GM13977 (cell line): ENCODE measurements at regions not wholly inside any gene's neighbourhood (a gene's known extent, or its start where the extent isn't known, plus 50 kb on each side); places are given as distances from the start of the nearest gene placed in this dataset.

Experiments
- DNase-seq: peaks from one replicate; pipeline ENCODE4 v3.0.0; 2012; ENCODE audit warnings: low spot score
- in situ Hi-C: fragments of 300-500 bp; cut with MboI; formaldehyde crosslinking; loops from one replicate; pipeline ENCODE4 v1.12.0; 2022; ENCODE audit warnings: low sequenced_read_pairs, low pct_unique_long_range_greater_than_20kb, mixed read lengths, inconsistent platforms; ENCODE audit not compliant: unreplicated experiment
- TF ChIP-seq, protein P1 (sequence below): IDR thresholded peaks from 2 replicates; pipeline ENCODE4 v1.5.1; 2012; ENCODE audit warnings: mild to moderate bottlenecking, control low read depth; ENCODE audit not compliant: insufficient read depth; ENCODE audit errors: extremely low read depth, missing control alignments

DNA sequence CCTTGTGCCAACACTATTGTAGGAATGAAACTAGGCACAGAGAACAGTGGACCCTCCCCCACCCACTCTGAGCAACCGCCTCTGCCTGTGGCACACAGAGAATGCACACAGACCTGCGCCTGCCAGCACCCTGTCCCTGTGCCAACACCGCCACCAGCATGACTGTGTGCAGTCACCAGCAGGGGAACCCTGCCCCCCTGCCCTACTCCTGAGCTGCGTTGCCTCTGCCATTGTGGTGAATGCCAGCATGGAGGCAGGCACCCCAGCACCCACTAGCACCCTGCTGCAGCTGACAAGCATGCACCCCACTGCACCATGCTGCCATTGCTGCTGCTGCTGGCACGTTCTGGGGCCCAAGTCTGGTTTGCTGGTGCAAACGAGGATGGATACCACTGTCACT is 94.4 kb upstream of the PRLR start:
- no peak for DNase-seq
- in situ Hi-C loops: no loop called here
- TF ChIP-seq, protein P1, sequence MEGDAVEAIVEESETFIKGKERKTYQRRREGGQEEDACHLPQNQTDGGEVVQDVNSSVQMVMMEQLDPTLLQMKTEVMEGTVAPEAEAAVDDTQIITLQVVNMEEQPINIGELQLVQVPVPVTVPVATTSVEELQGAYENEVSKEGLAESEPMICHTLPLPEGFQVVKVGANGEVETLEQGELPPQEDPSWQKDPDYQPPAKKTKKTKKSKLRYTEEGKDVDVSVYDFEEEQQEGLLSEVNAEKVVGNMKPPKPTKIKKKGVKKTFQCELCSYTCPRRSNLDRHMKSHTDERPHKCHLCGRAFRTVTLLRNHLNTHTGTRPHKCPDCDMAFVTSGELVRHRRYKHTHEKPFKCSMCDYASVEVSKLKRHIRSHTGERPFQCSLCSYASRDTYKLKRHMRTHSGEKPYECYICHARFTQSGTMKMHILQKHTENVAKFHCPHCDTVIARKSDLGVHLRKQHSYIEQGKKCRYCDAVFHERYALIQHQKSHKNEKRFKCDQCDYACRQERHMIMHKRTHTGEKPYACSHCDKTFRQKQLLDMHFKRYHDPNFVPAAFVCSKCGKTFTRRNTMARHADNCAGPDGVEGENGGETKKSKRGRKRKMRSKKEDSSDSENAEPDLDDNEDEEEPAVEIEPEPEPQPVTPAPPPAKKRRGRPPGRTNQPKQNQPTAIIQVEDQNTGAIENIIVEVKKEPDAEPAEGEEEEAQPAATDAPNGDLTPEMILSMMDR: no peak

DNA sequence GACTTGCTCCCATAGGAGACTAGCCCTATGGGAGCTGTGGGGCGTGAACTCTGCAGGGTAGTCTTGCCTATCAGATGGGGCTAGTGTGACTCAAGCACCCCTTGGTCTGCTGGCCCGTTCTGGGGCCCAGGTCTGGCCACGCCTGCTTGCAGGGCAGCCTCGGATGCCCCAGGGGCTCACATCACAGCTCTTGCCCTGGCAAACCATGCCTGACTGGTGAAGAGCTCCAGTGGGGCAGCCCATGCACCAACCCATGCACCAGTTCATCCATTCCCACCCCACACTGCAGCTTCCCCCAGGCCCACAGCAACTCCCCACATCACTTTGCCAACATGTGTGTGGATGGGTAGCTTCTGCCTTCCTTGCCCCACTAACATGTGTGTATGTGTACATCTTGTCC is 93.9 kb upstream of the PRLR start:
- in situ Hi-C loops: no loop called here
- no peak for DNase-seq
- TF ChIP-seq, protein P1: no peak

DNA sequence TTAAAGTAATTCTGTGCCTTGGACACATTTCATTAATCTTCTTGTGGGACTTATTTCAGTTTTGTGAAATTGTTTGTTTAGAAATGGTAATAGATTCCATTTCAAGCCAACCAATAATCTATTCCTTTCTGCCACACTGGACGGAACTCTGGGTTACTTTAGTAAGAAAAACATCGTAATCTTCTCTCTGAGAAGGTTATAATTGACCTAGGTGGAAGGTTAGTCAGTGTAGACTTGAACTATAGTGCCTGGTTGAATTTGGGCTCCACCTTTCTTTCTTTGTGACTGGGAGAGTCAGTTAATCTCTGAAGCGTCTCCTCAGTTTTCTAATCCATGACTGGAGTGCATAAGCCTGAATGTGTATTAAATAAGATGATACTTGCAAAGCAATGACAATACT is 89.7 kb upstream of the PRLR start:
- TF ChIP-seq, protein P1: no peak
- in situ Hi-C loops: no loop called here
- DNase-seq: no peak

DNA sequence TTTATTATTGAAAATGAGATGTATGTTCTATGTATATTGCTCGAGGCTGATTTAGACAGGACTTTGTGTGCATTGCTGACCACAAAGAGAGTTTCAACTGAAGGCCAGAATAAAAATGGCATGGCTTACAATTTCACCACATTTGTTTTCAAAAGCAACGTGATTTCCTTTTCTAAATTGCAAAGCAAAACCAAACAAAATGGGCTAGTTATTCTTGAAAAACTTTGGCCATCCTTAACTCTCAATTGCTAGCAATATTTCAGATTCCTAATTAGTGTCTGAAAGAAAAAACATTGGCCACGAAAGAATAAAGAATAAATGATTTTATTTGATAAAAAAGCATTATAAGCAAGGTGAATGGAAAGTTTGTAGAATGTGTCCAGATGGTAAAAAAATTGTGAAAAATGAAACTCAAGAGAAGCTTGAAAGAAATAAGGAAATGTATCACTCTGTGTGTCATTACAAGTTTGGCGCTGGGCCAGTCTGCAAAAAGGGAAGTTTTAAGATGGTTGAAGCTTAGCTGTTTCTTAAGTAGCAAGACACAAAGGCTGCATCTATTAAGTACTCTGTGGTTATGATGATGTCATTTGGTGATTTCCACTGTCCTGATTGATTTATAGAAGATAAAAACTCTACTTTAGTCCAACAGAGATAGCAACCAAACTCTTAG is 89.2 kb upstream of the PRLR start:
- TF ChIP-seq, protein P1: no peak
- in situ Hi-C loops: no loop called here
- DNase-seq: peak; percentile 69

DNA sequence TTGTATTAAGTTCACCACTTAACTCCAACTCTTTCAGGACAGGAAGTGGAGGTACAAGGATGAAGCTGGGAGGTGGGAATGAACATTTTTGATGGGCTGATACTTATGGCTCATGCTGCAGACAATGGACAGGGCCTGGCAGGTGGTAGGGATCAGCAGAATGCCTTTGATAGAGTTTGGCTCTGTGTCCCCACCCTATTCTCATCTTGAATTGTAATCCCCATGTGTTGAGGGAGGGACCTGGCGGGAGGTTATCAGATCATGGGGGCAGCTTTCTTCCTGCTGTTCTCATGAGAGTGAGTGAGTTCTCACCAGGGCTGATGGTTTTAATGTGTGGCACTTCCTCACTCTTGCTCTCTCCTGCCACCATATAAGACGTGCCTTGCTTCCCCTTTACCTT is 87.3 kb upstream of the PRLR start:
- DNase-seq: no peak
- in situ Hi-C loops: no loop called here
- TF ChIP-seq, protein P1: no peak

DNA sequence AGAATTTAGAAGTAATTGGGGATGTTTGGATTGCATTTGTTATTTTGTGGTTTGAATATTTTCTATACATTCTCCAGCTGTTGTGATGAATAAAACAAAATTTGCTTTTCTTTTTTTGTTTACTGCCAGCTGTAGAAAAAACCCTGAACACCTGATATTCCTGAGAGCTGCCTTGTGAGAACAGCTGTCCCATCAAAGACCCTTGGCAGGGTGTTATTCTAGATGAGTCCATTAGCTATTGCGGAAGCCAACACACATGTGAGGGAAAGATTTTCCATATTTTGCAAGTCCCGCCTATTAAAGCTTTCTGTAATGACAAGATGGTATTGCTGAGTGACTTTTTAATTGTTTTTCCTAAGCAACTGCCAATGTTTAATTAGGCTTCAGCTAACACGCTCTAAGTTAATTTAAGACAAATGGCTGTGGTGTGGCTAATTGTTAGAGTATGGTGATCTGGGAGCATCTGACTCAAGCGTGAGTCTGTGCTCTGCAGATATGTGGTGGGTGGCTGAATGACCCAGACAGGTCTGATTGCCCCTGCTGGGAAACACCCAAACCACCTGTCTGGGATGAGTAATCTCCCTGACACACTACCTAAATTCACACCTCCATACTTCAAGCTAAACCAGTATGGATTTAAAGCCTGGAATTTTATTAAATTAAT is 86.5 kb upstream of the PRLR start:
- no peak for DNase-seq
- TF ChIP-seq, protein P1: no peak
- in situ Hi-C loops: no loop called here
